ENCODE measurements at regions not wholly inside any gene's neighbourhood (a gene's known extent, or its start where the extent isn't known, plus 50 kb on each side); places are given as distances from the start of the nearest gene placed in this dataset.
"Not testable (repeated sequence)": the region's sequence is repeated elsewhere in the genome, so short reads cannot be mapped to it uniquely, and the experiment has no call there.

DNA sequence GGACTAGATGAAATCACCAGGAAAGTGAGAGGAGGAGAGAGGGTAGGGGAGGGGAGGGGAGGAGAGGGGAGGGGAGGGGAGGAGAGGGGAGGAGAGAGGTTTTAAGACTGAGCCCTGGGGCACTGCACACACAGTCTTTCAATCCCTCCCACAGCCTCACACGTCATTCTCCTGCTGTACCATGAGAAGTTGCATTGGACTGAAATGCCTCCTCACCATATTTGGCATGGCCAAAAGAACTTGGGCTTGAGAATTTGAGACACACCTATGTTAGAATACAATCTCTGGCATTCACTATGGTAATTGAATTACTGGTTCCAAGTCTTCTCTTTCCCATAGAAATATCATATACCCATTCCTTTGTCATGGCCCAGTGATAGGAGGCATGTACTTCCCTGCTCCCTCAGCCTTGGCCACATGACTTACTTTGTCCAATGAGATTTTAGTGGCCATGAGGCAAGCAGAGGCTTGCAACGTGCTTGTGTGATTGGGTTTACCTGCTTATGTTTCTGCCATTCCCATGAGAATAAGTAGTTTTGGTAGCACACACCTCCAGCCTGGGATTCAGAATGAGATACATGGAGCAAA is 133.3 kb upstream of the SMARCA2 start:
- Histone ChIP-seq H3K27me3 (ENCODE audit: insufficient read depth, low read length, poor library complexity) (no peaks in the 10 kb centered on the region), H3K4me3 (ENCODE audit: low read depth in 1 of 2, low read length in 2 of 2) (no peak overlapping the region), H3K9me3 (ENCODE audit: insufficient read depth, low read length, severe bottlenecking) (no peaks in the 10 kb centered on the region), H4K20me1 (ENCODE audit: insufficient read depth, low read length) (no peaks in the 10 kb centered on the region), H3K9ac (ENCODE audit: low read depth, low read length) (no peak overlapping the region), H3K36me3 (ENCODE audit: insufficient read depth, low read length) (no peaks in the 10 kb centered on the region), H2AFZ (ENCODE audit: low read depth, low read length) (no peak overlapping the region), H3K79me2 (ENCODE audit: insufficient read depth, low read length) (no peaks in the 10 kb centered on the region), H3K27ac (ENCODE audit: low read length) (no peak overlapping the region), H3K4me2 (ENCODE audit: insufficient read depth, low read length) (no peak overlapping the region), H3K4me1 (ENCODE audit: insufficient read depth, low read length) (no peaks in the 10 kb centered on the region)
- no peak for TF ChIP-seq EZH2 (IDR thresholded peaks at IDR 0.05; ENCODE audit: borderline replicate concordance, low read depth, low read length, severe bottlenecking)
- TF ChIP-seq, protein P1, sequence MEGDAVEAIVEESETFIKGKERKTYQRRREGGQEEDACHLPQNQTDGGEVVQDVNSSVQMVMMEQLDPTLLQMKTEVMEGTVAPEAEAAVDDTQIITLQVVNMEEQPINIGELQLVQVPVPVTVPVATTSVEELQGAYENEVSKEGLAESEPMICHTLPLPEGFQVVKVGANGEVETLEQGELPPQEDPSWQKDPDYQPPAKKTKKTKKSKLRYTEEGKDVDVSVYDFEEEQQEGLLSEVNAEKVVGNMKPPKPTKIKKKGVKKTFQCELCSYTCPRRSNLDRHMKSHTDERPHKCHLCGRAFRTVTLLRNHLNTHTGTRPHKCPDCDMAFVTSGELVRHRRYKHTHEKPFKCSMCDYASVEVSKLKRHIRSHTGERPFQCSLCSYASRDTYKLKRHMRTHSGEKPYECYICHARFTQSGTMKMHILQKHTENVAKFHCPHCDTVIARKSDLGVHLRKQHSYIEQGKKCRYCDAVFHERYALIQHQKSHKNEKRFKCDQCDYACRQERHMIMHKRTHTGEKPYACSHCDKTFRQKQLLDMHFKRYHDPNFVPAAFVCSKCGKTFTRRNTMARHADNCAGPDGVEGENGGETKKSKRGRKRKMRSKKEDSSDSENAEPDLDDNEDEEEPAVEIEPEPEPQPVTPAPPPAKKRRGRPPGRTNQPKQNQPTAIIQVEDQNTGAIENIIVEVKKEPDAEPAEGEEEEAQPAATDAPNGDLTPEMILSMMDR (IDR thresholded peaks at IDR 0.05; ENCODE audit: borderline replicate concordance, extremely low read depth, low read length, poor library complexity, severe bottlenecking) = no peak
- ATAC-seq (ENCODE audit: insufficient read depth, low read depth) (no peak), DNase-seq (no peak)

DNA sequence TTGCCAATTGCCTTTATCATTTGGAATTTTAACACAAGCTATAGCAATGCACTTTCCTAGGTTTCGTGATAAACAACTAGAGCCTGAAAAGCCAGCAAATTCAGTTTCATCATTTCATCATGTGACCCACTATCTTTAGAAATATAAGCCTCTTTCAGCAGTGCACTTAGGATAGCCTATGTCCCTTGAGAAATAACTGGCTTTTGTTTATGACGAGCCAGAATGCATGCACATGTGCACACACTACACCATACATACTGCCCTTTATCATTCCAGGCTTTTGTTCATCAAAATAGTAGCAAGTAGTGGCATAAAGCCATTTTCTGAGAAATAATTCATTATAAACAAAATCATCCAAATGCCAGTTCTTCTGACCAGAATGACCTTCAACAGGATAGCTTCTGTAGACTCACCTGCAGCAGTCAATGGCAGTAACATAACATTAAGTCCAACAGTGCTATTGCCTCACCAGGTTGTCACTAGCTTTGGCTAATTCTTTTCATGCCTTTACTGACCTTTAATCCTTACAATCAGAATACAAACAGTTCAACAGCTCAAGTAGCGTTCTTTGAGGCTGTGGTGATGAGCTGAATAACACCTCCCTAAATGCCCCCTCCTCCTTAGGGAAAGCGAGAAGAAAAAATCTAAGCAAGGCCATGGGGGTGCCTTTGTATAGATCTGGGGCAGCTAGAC is 132.3 kb upstream of the SMARCA2 start:
- Histone ChIP-seq H3K9ac (ENCODE audit: low read depth, low read length) (no peak overlapping the region), H2AFZ (ENCODE audit: low read depth, low read length) (no peak overlapping the region), H3K4me2 (ENCODE audit: insufficient read depth, low read length) (no peak overlapping the region), H4K20me1 (ENCODE audit: insufficient read depth, low read length) (no peaks in the 10 kb centered on the region), H3K9me3 (ENCODE audit: insufficient read depth, low read length, severe bottlenecking) (no peaks in the 10 kb centered on the region), H3K27me3 (ENCODE audit: insufficient read depth, low read length, poor library complexity) (peaks cover 2% of the 10 kb centered on the region), H3K36me3 (ENCODE audit: insufficient read depth, low read length) (no peaks in the 10 kb centered on the region), H3K4me1 (ENCODE audit: insufficient read depth, low read length) (no peaks in the 10 kb centered on the region), H3K4me3 (ENCODE audit: low read depth in 1 of 2, low read length in 2 of 2) (no peak overlapping the region), H3K79me2 (ENCODE audit: insufficient read depth, low read length) (no peaks in the 10 kb centered on the region), H3K27ac (ENCODE audit: low read length) (no peak overlapping the region)
- no peak for ATAC-seq (ENCODE audit: insufficient read depth, low read depth)
- no peak for DNase-seq
- TF ChIP-seq EZH2 (IDR thresholded peaks at IDR 0.05; ENCODE audit: borderline replicate concordance, low read depth, low read length, severe bottlenecking) = no peak
- TF ChIP-seq, protein P1 (IDR thresholded peaks at IDR 0.05; ENCODE audit: borderline replicate concordance, extremely low read depth, low read length, poor library complexity, severe bottlenecking) = no peak

- ATAC-seq (ENCODE audit: insufficient read depth, low read depth) (no peak), DNase-seq (no peak)
- Histone ChIP-seq H3K9me3 (ENCODE audit: insufficient read depth, low read length, severe bottlenecking) (no peaks in the 10 kb centered on the region), H2AFZ (ENCODE audit: low read depth, low read length) (no peak overlapping the region), H3K4me2 (ENCODE audit: insufficient read depth, low read length) (no peak overlapping the region), H4K20me1 (ENCODE audit: insufficient read depth, low read length) (no peaks in the 10 kb centered on the region), H3K4me3 (ENCODE audit: low read depth in 1 of 2, low read length in 2 of 2) (no peak overlapping the region), H3K36me3 (ENCODE audit: insufficient read depth, low read length) (no peaks in the 10 kb centered on the region), H3K27me3 (ENCODE audit: insufficient read depth, low read length, poor library complexity) (peaks cover 2% of the 10 kb centered on the region), H3K9ac (ENCODE audit: low read depth, low read length) (no peak overlapping the region), H3K27ac (ENCODE audit: low read length) (no peak overlapping the region), H3K79me2 (ENCODE audit: insufficient read depth, low read length) (no peaks in the 10 kb centered on the region), H3K4me1 (ENCODE audit: insufficient read depth, low read length) (no peaks in the 10 kb centered on the region)
- TF ChIP-seq EZH2 (IDR thresholded peaks at IDR 0.05; ENCODE audit: borderline replicate concordance, low read depth, low read length, severe bottlenecking) = no peak
Observed at GRCh38 chr9:1890201-1890600, 124.9 kb upstream of the SMARCA2 start.

- Histone ChIP-seq H3K79me2 (ENCODE audit: insufficient read depth, low read length) (no peaks in the 10 kb centered on the region), H3K9me3 (ENCODE audit: insufficient read depth, low read length, severe bottlenecking) (no peaks in the 10 kb centered on the region), H3K36me3 (ENCODE audit: insufficient read depth, low read length) (no peaks in the 10 kb centered on the region), H3K4me1 (ENCODE audit: insufficient read depth, low read length) (no peaks in the 10 kb centered on the region), H2AFZ (ENCODE audit: low read depth, low read length) (no peak overlapping the region), H3K9ac (ENCODE audit: low read depth, low read length) (no peak overlapping the region), H4K20me1 (ENCODE audit: insufficient read depth, low read length) (no peaks in the 10 kb centered on the region), H3K4me2 (ENCODE audit: insufficient read depth, low read length) (no peak overlapping the region), H3K27ac (ENCODE audit: low read length) (no peak overlapping the region), H3K4me3 (ENCODE audit: low read depth in 1 of 2, low read length in 2 of 2) (no peak overlapping the region), H3K27me3 (ENCODE audit: insufficient read depth, low read length, poor library complexity) (peaks cover 2% of the 10 kb centered on the region)
- no peak for TF ChIP-seq EZH2 (IDR thresholded peaks at IDR 0.05; ENCODE audit: borderline replicate concordance, low read depth, low read length, severe bottlenecking)
- TF ChIP-seq, protein P1 (IDR thresholded peaks at IDR 0.05; ENCODE audit: borderline replicate concordance, extremely low read depth, low read length, poor library complexity, severe bottlenecking) = no peak
- DNase-seq (no peak), ATAC-seq (ENCODE audit: insufficient read depth, low read depth) (no peak)
Observed at GRCh38 chr9:1890816-1891215, 124.3 kb upstream of the SMARCA2 start.

- not testable (repeated sequence) for H3K36me3 ChIP-seq (ENCODE audit: insufficient read depth, low read length); H3K27ac ChIP-seq (ENCODE audit: low read length); H2AFZ ChIP-seq (ENCODE audit: low read depth, low read length); ATAC-seq (ENCODE audit: insufficient read depth, low read depth); DNase-seq; H4K20me1 ChIP-seq (ENCODE audit: insufficient read depth, low read length); H3K4me3 ChIP-seq (ENCODE audit: low read depth in 1 of 2, low read length in 2 of 2); H3K79me2 ChIP-seq (ENCODE audit: insufficient read depth, low read length); H3K4me2 ChIP-seq (ENCODE audit: insufficient read depth, low read length); H3K9ac ChIP-seq (ENCODE audit: low read depth, low read length); H3K9me3 ChIP-seq (ENCODE audit: insufficient read depth, low read length, severe bottlenecking); H3K4me1 ChIP-seq (ENCODE audit: insufficient read depth, low read length); H3K27me3 ChIP-seq (ENCODE audit: insufficient read depth, low read length, poor library complexity)
Observed at GRCh38 chr9:1903080-1903704, 112.0 kb upstream of the SMARCA2 start.

All from DND-41 (cell line).